ENCODE measurements at regions not wholly inside any gene's neighbourhood (a gene's known extent, or its start where the extent isn't known, plus 50 kb on each side); places are given as distances from the start of the nearest gene placed in this dataset.

GRCh38 chr1:163512349-163512989, 190.7 kb downstream of the NUF2 start:
- H3K4me3 ChIP-seq (ENCODE audit: control insufficient read depth, low read depth, low read length) = no peak overlapping the region
- TF ChIP-seq, protein P1, sequence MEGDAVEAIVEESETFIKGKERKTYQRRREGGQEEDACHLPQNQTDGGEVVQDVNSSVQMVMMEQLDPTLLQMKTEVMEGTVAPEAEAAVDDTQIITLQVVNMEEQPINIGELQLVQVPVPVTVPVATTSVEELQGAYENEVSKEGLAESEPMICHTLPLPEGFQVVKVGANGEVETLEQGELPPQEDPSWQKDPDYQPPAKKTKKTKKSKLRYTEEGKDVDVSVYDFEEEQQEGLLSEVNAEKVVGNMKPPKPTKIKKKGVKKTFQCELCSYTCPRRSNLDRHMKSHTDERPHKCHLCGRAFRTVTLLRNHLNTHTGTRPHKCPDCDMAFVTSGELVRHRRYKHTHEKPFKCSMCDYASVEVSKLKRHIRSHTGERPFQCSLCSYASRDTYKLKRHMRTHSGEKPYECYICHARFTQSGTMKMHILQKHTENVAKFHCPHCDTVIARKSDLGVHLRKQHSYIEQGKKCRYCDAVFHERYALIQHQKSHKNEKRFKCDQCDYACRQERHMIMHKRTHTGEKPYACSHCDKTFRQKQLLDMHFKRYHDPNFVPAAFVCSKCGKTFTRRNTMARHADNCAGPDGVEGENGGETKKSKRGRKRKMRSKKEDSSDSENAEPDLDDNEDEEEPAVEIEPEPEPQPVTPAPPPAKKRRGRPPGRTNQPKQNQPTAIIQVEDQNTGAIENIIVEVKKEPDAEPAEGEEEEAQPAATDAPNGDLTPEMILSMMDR (conservative IDR thresholded peaks at IDR 0.05; ENCODE audit: control insufficient read depth, insufficient read depth, low read depth, low read length) = no peak
- DNase-seq (ENCODE audit: low read depth) = no peak

DNA sequence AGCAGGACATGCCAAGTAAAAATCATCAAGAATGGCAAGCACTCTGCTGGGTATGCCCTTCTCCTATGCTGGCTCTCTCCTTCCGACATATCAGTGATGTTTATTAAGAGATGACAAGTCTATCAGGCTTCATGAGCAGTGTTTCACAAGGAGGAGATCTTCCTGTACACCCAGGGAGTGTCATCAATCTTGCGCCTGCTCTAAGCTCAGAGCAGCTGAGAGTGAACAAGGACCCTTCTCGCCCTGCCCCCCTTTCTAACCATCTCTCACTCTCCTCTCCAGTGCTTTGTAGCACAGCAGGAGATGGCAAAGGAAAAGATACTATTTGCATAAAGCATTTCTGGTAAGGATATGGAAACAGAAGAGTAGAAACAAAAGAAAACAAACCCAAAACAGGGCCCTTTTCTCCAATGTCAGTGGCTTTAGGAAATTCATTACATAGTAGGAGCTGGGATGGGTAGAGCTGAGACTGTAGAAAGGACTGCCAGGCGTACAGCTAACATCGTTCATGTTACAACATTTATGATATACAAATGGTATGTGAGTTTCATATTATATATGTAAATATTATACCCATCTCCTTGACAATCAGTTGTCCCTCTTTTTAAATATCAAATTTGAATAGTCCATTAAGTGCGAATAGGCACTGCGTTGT, 201.7 kb downstream of the NUF2 start:
- no peak overlapping the region for H3K4me3 ChIP-seq (ENCODE audit: control insufficient read depth, low read depth, low read length)
- TF ChIP-seq, protein P1 (conservative IDR thresholded peaks at IDR 0.05; ENCODE audit: control insufficient read depth, insufficient read depth, low read depth, low read length) = no peak
- no peak for DNase-seq (ENCODE audit: low read depth)

GRCh38 chr1:163528710-163529348, 207.1 kb downstream of the NUF2 start:
- peak; percentile 35 for DNase-seq (ENCODE audit: low read depth)
- no peak overlapping the region for H3K4me3 ChIP-seq (ENCODE audit: control insufficient read depth, low read depth, low read length)
- TF ChIP-seq, protein P1 (conservative IDR thresholded peaks at IDR 0.05; ENCODE audit: control insufficient read depth, insufficient read depth, low read depth, low read length) = peak; percentile 67

DNA sequence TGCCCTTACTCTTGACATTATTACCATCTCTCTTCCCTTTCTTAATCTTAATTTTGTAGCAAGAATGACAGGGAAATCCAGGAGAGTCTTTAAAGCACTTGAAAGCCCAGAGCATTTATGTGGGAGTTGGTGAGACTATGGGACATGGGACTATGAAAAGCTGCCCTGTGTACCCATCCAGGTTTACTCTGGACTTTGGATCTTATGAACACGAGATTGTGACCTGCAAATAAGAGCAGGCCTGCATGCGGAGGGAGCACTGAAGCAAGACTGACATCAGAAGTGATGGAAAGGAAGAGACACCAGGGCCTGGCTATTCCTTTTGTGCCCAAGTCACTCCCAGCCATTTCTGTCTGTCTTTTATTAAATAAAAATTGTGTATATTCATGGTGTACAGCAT, 209.6 kb downstream of the NUF2 start:
- TF ChIP-seq, protein P1 (conservative IDR thresholded peaks at IDR 0.05; ENCODE audit: control insufficient read depth, insufficient read depth, low read depth, low read length) = no peak
- no peak for DNase-seq (ENCODE audit: low read depth)
- no peak overlapping the region for H3K4me3 ChIP-seq (ENCODE audit: control insufficient read depth, low read depth, low read length)

- TF ChIP-seq, protein P1 (conservative IDR thresholded peaks at IDR 0.05; ENCODE audit: control insufficient read depth, insufficient read depth, low read depth, low read length) = no peak
- no peak overlapping the region for H3K4me3 ChIP-seq (ENCODE audit: control insufficient read depth, low read depth, low read length)
Measured at GRCh38 chr1:163535401-163535800, 213.6 kb downstream of the NUF2 start.

DNA sequence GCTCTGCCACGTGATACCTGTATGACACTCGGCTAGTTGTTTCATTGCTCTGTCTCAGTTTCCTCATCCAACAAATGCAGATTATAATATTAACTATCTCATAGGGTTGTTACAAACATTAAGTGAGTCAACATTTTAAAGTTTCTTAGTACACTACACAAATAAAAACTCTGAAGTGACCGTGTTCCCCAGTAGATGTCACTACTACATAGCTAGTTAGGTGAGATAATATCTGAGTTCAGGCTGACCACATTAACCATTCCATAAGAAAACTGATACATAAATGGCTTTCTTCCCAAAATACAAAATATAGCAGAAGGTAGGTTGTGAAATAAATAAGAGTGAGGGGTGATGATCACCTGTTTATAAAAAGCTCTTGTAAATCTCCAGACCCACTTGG, 214.1 kb downstream of the NUF2 start:
- no peak overlapping the region for H3K4me3 ChIP-seq (ENCODE audit: control insufficient read depth, low read depth, low read length)
- TF ChIP-seq, protein P1 (conservative IDR thresholded peaks at IDR 0.05; ENCODE audit: control insufficient read depth, insufficient read depth, low read depth, low read length) = peak; percentile 47
- DNase-seq (ENCODE audit: low read depth) = peak; percentile 56

More at GRCh38 chr1:163535401-163535800, 213.6 kb downstream of the NUF2 start:
- DNase-seq (ENCODE audit: low read depth) = no peak

Data from fibroblast of mammary gland (primary cell).